ENCODE measurements at regions not wholly inside any gene's neighbourhood (a gene's known extent, or its start where the extent isn't known, plus 50 kb on each side); places are given as distances from the start of the nearest gene placed in this dataset.

DNA sequence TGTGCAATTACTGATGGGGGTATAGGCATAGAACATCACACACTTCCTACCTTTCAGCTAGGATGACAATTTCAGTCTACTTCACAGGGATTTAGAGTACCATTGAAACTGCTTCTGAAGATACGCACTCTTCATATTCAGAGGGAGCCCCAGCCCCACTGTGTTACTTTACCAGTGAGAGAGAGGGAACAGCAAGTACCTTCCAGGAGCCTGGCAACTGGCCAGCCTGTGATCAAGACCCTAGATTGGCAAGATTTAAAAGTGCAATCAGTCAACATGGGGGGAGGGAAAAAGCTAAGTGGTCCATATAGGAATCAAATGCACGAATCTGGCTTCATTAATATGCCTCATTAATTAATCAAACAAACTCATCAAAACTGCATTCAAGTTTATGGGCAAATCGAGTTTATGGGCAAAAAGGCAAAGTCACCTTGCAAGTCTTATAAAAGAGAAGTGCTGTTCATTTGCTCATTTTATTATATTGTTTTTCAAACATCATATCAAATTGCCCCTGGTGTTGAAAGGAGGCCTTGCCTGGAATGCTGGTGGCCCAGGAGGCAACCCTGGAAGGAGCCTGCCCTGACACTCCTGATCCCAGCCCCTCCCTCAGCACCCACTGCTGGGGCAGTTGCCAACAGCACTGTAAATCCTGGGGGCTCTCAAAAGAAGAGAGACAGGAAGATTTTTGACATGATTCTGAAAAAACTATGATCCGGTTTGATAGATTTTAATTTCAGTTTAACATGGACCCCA is 184.9 kb upstream of the DPT start:
- no peaks in the 10 kb centered on the region for H3K36me3 ChIP-seq (ENCODE audit: low read depth, missing control alignments)
- intact Hi-C loops (cut with DNase I; ENCODE audit: low total_unique reads): no loop called here
- no peak for DNase-seq
- TF ChIP-seq, protein P1, sequence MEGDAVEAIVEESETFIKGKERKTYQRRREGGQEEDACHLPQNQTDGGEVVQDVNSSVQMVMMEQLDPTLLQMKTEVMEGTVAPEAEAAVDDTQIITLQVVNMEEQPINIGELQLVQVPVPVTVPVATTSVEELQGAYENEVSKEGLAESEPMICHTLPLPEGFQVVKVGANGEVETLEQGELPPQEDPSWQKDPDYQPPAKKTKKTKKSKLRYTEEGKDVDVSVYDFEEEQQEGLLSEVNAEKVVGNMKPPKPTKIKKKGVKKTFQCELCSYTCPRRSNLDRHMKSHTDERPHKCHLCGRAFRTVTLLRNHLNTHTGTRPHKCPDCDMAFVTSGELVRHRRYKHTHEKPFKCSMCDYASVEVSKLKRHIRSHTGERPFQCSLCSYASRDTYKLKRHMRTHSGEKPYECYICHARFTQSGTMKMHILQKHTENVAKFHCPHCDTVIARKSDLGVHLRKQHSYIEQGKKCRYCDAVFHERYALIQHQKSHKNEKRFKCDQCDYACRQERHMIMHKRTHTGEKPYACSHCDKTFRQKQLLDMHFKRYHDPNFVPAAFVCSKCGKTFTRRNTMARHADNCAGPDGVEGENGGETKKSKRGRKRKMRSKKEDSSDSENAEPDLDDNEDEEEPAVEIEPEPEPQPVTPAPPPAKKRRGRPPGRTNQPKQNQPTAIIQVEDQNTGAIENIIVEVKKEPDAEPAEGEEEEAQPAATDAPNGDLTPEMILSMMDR (IDR thresholded peaks at IDR 0.05): no peak
- TF ChIP-seq POLR2A (IDR thresholded peaks at IDR 0.05): no peak
- no peaks in the 10 kb centered on the region for H3K9me3 ChIP-seq
- no peaks in the 10 kb centered on the region for H3K4me1 ChIP-seq
- H3K4me3 ChIP-seq: no peak overlapping the region
- no peak overlapping the region for H3K27ac ChIP-seq
- WGBS, 2 donors: 94 to 97% methylated on average over 4 of the region's 4 CpGs
- no peaks in the 10 kb centered on the region for H3K27me3 ChIP-seq

DNA sequence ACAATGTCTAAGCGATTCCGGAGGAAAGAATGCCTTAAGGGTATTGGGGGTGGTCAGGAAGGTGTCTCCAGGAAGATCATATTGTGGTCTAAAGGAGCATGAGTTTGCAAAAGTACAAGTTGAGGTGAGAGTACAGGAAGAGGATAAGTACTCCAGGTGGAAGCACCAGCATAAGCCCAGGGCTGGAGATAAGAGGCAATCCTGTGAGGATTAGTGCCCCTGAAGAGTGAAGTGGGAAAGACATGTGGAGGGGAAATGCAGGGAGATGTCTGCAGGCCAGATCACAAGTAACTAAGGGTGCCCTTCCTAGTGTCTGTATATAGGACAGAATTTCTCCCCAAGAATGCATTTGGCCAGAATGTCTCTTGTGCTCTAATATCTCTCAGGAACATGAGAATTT is 188.3 kb upstream of the DPT start:
- TF ChIP-seq, protein P1 (IDR thresholded peaks at IDR 0.05): no peak
- TF ChIP-seq POLR2A (IDR thresholded peaks at IDR 0.05): no peak
- H3K4me1 ChIP-seq: peaks cover 6% of the 10 kb centered on the region
- H3K36me3 ChIP-seq (ENCODE audit: low read depth, missing control alignments): no peaks in the 10 kb centered on the region
- no peak overlapping the region for H3K4me3 ChIP-seq
- H3K9me3 ChIP-seq: no peaks in the 10 kb centered on the region
- DNase-seq: no peak
- H3K27ac ChIP-seq: no peak overlapping the region
- no peaks in the 10 kb centered on the region for H3K27me3 ChIP-seq
- 91 to 93% methylated on average over 2 of the region's 2 CpGs for WGBS, 2 donors
- intact Hi-C loops (cut with DNase I; ENCODE audit: low total_unique reads): no loop called here

DNA sequence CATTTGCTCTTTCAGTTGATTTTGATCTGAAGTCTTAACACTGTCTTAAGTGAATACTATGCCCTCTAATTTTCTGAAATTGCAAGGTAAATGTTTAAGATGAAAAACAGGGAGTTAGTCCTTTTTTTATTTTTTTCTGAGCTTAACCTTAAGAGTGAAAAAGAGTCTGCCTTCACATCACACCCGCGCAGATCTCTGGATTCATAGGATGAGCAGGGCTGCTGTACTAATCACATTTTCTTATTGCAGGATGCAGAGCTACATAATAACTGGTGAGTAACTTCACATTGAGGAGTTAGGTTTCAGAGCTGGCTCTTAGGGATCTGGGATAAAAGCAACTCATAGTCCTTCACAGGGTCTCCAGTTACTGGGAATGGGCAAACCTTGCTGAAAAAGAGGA is 188.7 kb upstream of the ATP1B1 start:
- Histone ChIP-seq H3K36me3 (ENCODE audit: low read depth, missing control alignments) (no peaks in the 10 kb centered on the region), H3K4me3 (no peak overlapping the region), H3K27me3 (no peaks in the 10 kb centered on the region), H3K27ac (no peak overlapping the region), H3K9me3 (no peaks in the 10 kb centered on the region), H3K4me1 (peaks cover 6% of the 10 kb centered on the region)
- no peak for DNase-seq
- intact Hi-C loops (cut with DNase I; ENCODE audit: low total_unique reads): no loop called here
- WGBS, 2 donors: 79 to 92% methylated on average over 2 of the region's 2 CpGs
- TF ChIP-seq, protein P1 (IDR thresholded peaks at IDR 0.05): no peak
- TF ChIP-seq POLR2A (IDR thresholded peaks at IDR 0.05): no peak

DNA sequence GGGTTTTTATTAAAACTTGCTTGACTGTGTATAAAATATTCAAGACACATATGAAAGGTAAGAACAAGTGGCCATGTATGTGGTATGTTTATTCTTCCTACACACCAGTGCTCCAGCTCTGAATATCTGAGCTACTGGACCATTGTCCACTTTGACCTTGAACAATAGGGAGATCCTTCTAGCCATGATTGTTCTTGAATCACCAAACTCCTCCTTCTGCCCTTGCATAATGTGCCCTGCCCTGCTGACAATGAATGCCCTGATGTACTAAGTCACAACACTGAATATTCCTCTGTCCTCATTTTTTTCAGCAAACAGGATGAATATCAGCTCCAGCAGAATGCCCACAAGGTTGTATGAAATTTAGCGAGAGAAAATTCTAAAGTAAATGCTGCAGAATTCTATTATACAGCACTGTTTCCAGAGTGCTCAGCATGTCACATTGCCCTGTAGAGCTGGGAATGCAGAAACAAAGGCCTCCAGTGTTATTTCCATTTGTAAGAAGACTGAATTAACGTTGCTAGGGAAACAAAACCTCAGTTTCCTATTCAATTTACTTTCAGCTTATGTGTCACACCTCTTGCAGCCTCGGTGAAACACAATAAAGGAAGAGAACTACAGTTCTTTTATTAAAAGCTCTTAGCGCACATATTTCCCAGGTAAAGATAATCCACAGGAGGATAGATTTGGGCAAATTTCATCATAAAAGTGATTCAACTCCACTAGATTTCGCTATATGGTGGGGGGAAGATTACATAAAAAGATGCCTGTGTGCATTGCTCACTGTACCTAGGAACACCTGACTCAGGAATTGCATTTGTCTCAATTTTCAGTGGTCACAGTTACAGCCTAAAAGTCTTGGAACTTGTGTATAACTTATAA is 187.4 kb upstream of the ATP1B1 start:
- no peaks in the 10 kb centered on the region for H3K27me3 ChIP-seq
- no peak for DNase-seq
- TF ChIP-seq, protein P1 (IDR thresholded peaks at IDR 0.05): no peak
- TF ChIP-seq POLR2A (IDR thresholded peaks at IDR 0.05): no peak
- 84 to 85% methylated on average over 5 of the region's 5 CpGs for WGBS, 2 donors
- H3K27ac ChIP-seq: no peak overlapping the region
- peaks cover 6% of the 10 kb centered on the region for H3K4me1 ChIP-seq
- intact Hi-C loops (cut with DNase I; ENCODE audit: low total_unique reads): no loop called here
- H3K4me3 ChIP-seq: no peak overlapping the region
- no peaks in the 10 kb centered on the region for H3K36me3 ChIP-seq (ENCODE audit: low read depth, missing control alignments)
- no peaks in the 10 kb centered on the region for H3K9me3 ChIP-seq

Data from testis (tissue), 2 donors.